GM12872 (cell line): ENCODE measurements at regions not wholly inside any gene's neighbourhood (a gene's known extent, or its start where the extent isn't known, plus 50 kb on each side); places are given as distances from the start of the nearest gene placed in this dataset.

Experiments used
- CTCF ChIP-seq: IDR thresholded peaks from 3 replicates; pipeline ENCODE4 v1.5.1; 2011; ENCODE audit warnings: low read depth, mild to moderate bottlenecking, low read length, moderate library complexity; ENCODE audit not compliant: insufficient read depth

- no peak for TF ChIP-seq CTCF
These were observed 645.2 kb downstream of the SLC4A3 start for GRCh38 chr2:220272656-220273055.

GRCh38 chr2:220273082-220273481 is 645.7 kb downstream of the SLC4A3 start:
- no peak for TF ChIP-seq CTCF

GRCh38 chr2:220275454-220275853 is 648.0 kb downstream of the SLC4A3 start:
- no peak for TF ChIP-seq CTCF

GRCh38 chr2:220276741-220277444 is 649.5 kb downstream of the SLC4A3 start:
- no peak for TF ChIP-seq CTCF

GRCh38 chr2:220277445-220277975 is 650.1 kb downstream of the SLC4A3 start:
- no peak for TF ChIP-seq CTCF

DNA sequence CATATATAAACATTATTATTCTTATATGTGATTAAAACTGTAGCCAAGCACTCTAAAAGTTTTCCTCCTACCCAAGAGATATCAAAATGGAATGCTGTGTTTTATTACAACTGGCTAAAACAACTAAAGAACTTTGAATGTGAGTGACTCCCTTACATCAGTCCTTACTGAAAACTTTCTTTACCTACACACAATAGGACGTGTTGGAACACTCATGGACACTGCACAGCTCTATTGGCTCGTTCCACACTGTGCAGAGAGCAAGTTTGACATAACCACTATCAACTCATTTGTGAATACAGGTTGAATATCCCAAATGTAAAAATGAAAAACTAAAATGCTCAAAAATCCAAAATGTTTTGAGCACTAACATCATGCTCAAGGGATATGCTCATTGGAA is 650.6 kb downstream of the SLC4A3 start:
- TF ChIP-seq CTCF, result no peak

DNA sequence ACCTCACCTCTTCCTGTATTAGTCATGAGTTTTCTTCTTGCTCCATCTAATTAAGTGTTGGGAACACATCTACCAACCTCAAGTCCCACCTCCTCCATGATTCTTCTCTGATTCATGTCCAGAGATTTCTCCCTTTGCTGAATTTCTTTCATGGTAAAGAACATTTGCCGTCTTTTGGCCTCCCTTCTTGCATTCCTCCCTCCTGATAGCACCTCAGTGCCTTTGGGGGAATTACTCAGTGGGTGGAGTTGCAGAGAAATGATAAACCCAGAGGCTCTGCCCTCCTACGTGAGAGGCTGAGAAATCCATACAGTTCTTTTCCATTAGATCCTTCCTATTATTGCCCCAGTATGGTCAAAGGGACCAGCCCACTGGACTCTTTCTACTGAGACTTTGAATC is 651.9 kb downstream of the SLC4A3 start:
- TF ChIP-seq CTCF, result no peak

GRCh38 chr2:220279840-220280239 is 652.4 kb downstream of the SLC4A3 start:
- TF ChIP-seq CTCF, result no peak
